ENCODE measurements at regions not wholly inside any gene's neighbourhood (a gene's known extent, or its start where the extent isn't known, plus 50 kb on each side); places are given as distances from the start of the nearest gene placed in this dataset.

GRCh38 chr7:17168416-17168815, 130.0 kb upstream of the AHR start:
- TF ChIP-seq POLR2A (IDR thresholded peaks at IDR 0.05; ENCODE audit: low read length), result no peak
- no peak for TF ChIP-seq CTCF (IDR thresholded peaks at IDR 0.05)
